IMR-90 (cell line): ENCODE measurements at regions not wholly inside any gene's neighbourhood (a gene's known extent, or its start where the extent isn't known, plus 50 kb on each side); places are given as distances from the start of the nearest gene placed in this dataset.

ENCODE experiments used
- ATAC-seq: fragments of 200-7000 bp; cut with Tn5 transposase; 2 replicates; pipeline ENCODE4 v1.9.1; 2020; ENCODE audit warnings: low read depth, mild to moderate bottlenecking, moderate library complexity
- BruUV-seq: library from RNA; stranded (reverse); fragments of 400-500 nt; replicated peaks from 2 replicates; lab custom pipeline; 2021; lab: Mats Ljungman, UMichigan
- CTCF ChIA-PET: fragments of 300-600 bp; formaldehyde crosslinking; extraction: SDS; loops from one replicate; lab custom pipeline; 2021; ENCODE audit warnings: antibody characterized with exemption; lab: Yijun Ruan, JAX
- POLR2A ChIA-PET: fragments of 300-600 bp; sonication (Branson Sonifier 250); formaldehyde crosslinking; loops from one replicate; lab custom pipeline; 2022; ENCODE audit warnings: antibody characterized with exemption; ENCODE audit not compliant: unreplicated experiment; lab: Charles Lee
- DNase-seq: peaks from one replicate; pipeline ENCODE4 v3.0.0; 2013
- H2AFZ ChIP-seq: replicated peaks from 2 replicates; pipeline ENCODE3; 2013; ENCODE audit warnings: low read length, mild to moderate bottlenecking; ENCODE audit not compliant: poor library complexity
- H2AK5ac ChIP-seq: 2 replicates; pipeline ENCODE4 v1.6.1; 2013; ENCODE audit warnings: low read depth, low read length, inconsistent platforms
- H2AK9ac ChIP-seq: replicated peaks from 2 replicates; pipeline ENCODE3; 2013; ENCODE audit warnings: mild to moderate bottlenecking, low read depth, low read length, moderate library complexity; ENCODE audit not compliant: poor library complexity
- H2BK120ac ChIP-seq: 2 replicates; pipeline ENCODE4 v1.6.1; 2013; ENCODE audit warnings: low read depth, low read length, inconsistent platforms
- H2BK15ac ChIP-seq: 3 replicates; pipeline ENCODE4 v1.6.1; 2013; ENCODE audit warnings: low read depth, low read length, inconsistent platforms
- H2BK20ac ChIP-seq: 2 replicates; pipeline ENCODE4 v1.6.1; 2013; ENCODE audit warnings: low read depth, mild to moderate bottlenecking, inconsistent platforms, low read length, moderate library complexity
- H2BK5ac ChIP-seq: 2 replicates; pipeline ENCODE4 v1.6.1; 2013; ENCODE audit warnings: mild to moderate bottlenecking, low read depth, low read length, inconsistent platforms; ENCODE audit not compliant: poor library complexity, severe bottlenecking
- H3K14ac ChIP-seq: replicated peaks from 2 replicates; pipeline ENCODE4 v1.6.1; 2013; ENCODE audit warnings: low read depth, low read length, inconsistent platforms
- H3K18ac ChIP-seq: 2 replicates; pipeline ENCODE4 v1.6.1; 2013; ENCODE audit warnings: low read depth, low read length, control low read depth
- H3K23ac ChIP-seq: 2 replicates; pipeline ENCODE4 v1.6.1; 2013; ENCODE audit warnings: low read depth, low read length, inconsistent platforms
- H3K27ac ChIP-seq: 2 replicates; pipeline ENCODE4 v1.5.1; 2013; ENCODE audit warnings: mild to moderate bottlenecking, control low read depth, low read length; ENCODE audit not compliant: insufficient read depth
- H3K27me3 ChIP-seq: 2 replicates; pipeline ENCODE4 v1.6.1; 2013; ENCODE audit warnings: low read length; ENCODE audit not compliant: control insufficient read depth, insufficient read depth
- H3K36me3 ChIP-seq: 2 replicates; pipeline ENCODE4 v1.6.1; 2013; ENCODE audit warnings: low read length, mixed read lengths; ENCODE audit not compliant: control insufficient read depth, insufficient read depth
- H3K4ac ChIP-seq: 2 replicates; pipeline ENCODE4 v1.6.1; 2013; ENCODE audit warnings: low read depth, low read length, inconsistent platforms
- H3K4me1 ChIP-seq: 2 replicates; pipeline ENCODE4 v1.6.1; 2013; ENCODE audit warnings: low read length, mixed read lengths; ENCODE audit not compliant: control insufficient read depth, insufficient read depth
- H3K4me2 ChIP-seq: 2 replicates; pipeline ENCODE4 v1.6.1; 2013; ENCODE audit warnings: low read depth, mild to moderate bottlenecking, control low read depth, low read length, moderate library complexity
- H3K4me3 ChIP-seq: 2 replicates; pipeline ENCODE4 v1.5.1; 2013; ENCODE audit warnings: low read depth, mild to moderate bottlenecking, control low read depth, low read length, moderate library complexity; ENCODE audit not compliant: insufficient read depth
- H3K56ac ChIP-seq: 2 replicates; pipeline ENCODE4 v1.6.1; 2013; ENCODE audit warnings: low read length, inconsistent platforms; ENCODE audit not compliant: insufficient read depth; ENCODE audit errors: extremely low read depth
- H3K79me1 ChIP-seq, 2 experiments: 2 replicates each; pipeline ENCODE4 v1.6.1; 2013; ENCODE audit warnings: low read length in 2 of 2, inconsistent platforms in 1 of 2, low read depth in 1 of 2
- H3K9ac ChIP-seq: 2 replicates; pipeline ENCODE4 v1.6.1; 2013; ENCODE audit warnings: low read depth, low read length, control low read depth
- H3K9me1 ChIP-seq: 2 replicates; pipeline ENCODE4 v1.6.1; 2013; ENCODE audit warnings: low read length, inconsistent platforms; ENCODE audit not compliant: insufficient read depth
- H3K9me3 ChIP-seq: 2 replicates; pipeline ENCODE4 v1.6.1; 2013; ENCODE audit warnings: low read length; ENCODE audit not compliant: control insufficient read depth, insufficient read depth
- H4K20me1 ChIP-seq: 2 replicates; pipeline ENCODE4 v1.6.1; 2013; ENCODE audit warnings: low read length, inconsistent platforms; ENCODE audit not compliant: insufficient read depth
- H4K5ac ChIP-seq: 2 replicates; pipeline ENCODE4 v1.6.1; 2013; ENCODE audit warnings: mild to moderate bottlenecking, low read depth, low read length, control low read depth
- H4K8ac ChIP-seq, 2 experiments: 2 replicates each; pipeline ENCODE4 v1.6.1; 2013; ENCODE audit warnings: low read depth in 2 of 2, low read length in 2 of 2, control low read depth in 1 of 2, inconsistent platforms in 1 of 2
- H4K91ac ChIP-seq: 2 replicates; pipeline ENCODE4 v1.6.1; 2013; ENCODE audit warnings: low read depth, low read length, inconsistent platforms; ENCODE audit not compliant: insufficient read depth
- BHLHE40 ChIP-seq: fragments of 150-350 bp; IDR thresholded peaks from 2 replicates; pipeline ENCODE4 v1.6.1; 2016; ENCODE audit warnings: mild to moderate bottlenecking, low read depth, low read length
- CHD1 ChIP-seq: IDR thresholded peaks from 2 replicates; pipeline ENCODE4 v1.6.1; 2012; ENCODE audit warnings: low read depth, low read length, improper control_type of control experiment
- FOS ChIP-seq: fragments of 150-350 bp; IDR thresholded peaks from 2 replicates; pipeline ENCODE4 v1.6.1; 2016; ENCODE audit warnings: low read depth, low read length
- NFE2L2 ChIP-seq: fragments of 150-350 bp; IDR thresholded peaks from 2 replicates; pipeline ENCODE4 v1.6.1; 2016; ENCODE audit warnings: low read depth, mild to moderate bottlenecking, low read length
- WGBS, 2 experiments: methylation state at CpG; one replicate each; pipeline versions ENCODE4 v1.1.5 to v1.1.7; 2013; ENCODE audit warnings: missing lambda C conversion rate in 2 of 2; ENCODE audit not compliant: insufficient read length in 1 of 2; ENCODE audit errors: extremely low coverage in 2 of 2; 5-methylcytosine and 5-hydroxymethylcytosine counted together
- dilution Hi-C: fragments of 300-500 bp; cut with HindIII; formaldehyde crosslinking; loops from one replicate; pipeline ENCODE4 v1.14.3; 2018; ENCODE audit warnings: low sequenced_read_pairs; ENCODE audit not compliant: unreplicated experiment
- in situ Hi-C: fragments of 300-500 bp; cut with MboI; formaldehyde crosslinking; loops from 3 replicates; pipeline ENCODE4 v1.14.3; 2019; ENCODE audit warnings: low sequenced_read_pairs, inconsistent platforms, mixed read lengths
- intact Hi-C: fragments of 100-400 bp; cut with micrococcal nuclease; formaldehyde crosslinking; loops from 2 replicates; pipeline ENCODE4 v1.10.0; 2022
- TF ChIP-seq, protein P1 (sequence below): fragments of 150-350 bp; IDR thresholded peaks from 2 replicates; pipeline ENCODE4 v1.6.1; 2016; ENCODE audit warnings: low read depth, mild to moderate bottlenecking, low read length, moderate library complexity, borderline replicate concordance
- TF ChIP-seq, protein P2 (sequence below): fragments of 150-350 bp; IDR thresholded peaks from 2 replicates; pipeline ENCODE4 v1.6.1; 2017; ENCODE audit warnings: mild to moderate bottlenecking, antibody characterized with exemption, low read length, low read depth

DNA sequence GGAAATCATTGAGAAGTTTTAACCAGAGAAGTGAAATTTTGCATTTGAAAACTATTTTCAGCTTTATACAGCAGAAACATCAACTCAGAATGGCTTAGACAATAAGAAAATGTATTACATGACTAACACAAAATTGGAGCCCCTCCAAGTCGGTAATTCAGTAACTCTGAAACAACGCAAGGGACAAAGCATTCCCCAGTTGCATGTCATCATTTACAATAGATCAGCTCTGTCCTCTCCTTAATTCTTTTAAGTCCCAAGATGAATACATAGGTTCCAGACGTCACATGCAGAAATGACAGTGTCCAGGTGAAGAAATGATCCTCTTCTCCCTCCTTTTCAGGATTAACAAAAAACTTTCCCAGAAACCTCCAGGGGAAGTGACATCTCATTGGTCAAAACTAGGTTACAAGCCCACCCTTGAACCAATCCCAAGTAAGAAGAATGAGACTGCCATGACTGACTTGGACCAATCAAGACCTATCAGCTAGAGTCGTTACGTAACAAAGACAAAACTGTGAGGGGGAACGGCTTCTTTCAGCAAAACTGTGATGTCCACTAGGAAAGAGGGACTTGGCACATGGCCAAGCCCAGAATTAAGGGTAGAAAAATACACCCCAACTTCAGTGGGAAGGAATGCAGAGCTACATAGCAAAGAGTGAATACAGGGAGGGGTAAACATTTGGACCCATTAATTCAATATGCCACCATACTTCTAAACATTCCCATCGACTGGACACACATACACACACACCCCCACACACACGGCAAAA lies 114.3 kb upstream of the PRNP start:
- H2BK15ac ChIP-seq: no peak overlapping the region
- no peak overlapping the region for H3K4me3 ChIP-seq
- H3K4ac ChIP-seq: no peak overlapping the region
- no peak overlapping the region for H3K9ac ChIP-seq
- H2BK120ac ChIP-seq: no peak overlapping the region
- no peak overlapping the region for H3K18ac ChIP-seq
- no peak overlapping the region for H2AFZ ChIP-seq
- no peaks in the 10 kb centered on the region for H4K20me1 ChIP-seq
- in situ Hi-C loops (no loop called here), intact Hi-C loops (no loop called here), dilution Hi-C loops (no loop called here)
- no peak overlapping the region for H4K5ac ChIP-seq
- ChIA-PET POLR2A (no interaction called here), CTCF (interaction anchor here (0.8 kb wide), 1 partner anchor 9 kb away, joined by 3 read pairs; no protein-coding TSS in a partner anchor)
- no peak overlapping the region for H2BK5ac ChIP-seq
- H3K23ac ChIP-seq: no peak overlapping the region
- H3K27me3 ChIP-seq: no peaks in the 10 kb centered on the region
- ATAC-seq (no peak), DNase-seq (peak; percentile 39)
- H3K4me1 ChIP-seq: peaks cover 2% of the 10 kb centered on the region; the same call in 1 of the 2 replicates
- H2AK5ac ChIP-seq: no peak overlapping the region
- no peaks in the 10 kb centered on the region for H3K9me3 ChIP-seq
- no peaks in the 10 kb centered on the region for H3K79me1 ChIP-seq
- no peak overlapping the region for H3K14ac ChIP-seq
- no peaks in the 10 kb centered on the region; the same call in 1 of the 2 replicates for H3K9me1 ChIP-seq
- TF ChIP-seq BHLHE40 (no peak), NFE2L2 (no peak), FOS (no peak), CHD1 (no peak)
- TF ChIP-seq, protein P1, sequence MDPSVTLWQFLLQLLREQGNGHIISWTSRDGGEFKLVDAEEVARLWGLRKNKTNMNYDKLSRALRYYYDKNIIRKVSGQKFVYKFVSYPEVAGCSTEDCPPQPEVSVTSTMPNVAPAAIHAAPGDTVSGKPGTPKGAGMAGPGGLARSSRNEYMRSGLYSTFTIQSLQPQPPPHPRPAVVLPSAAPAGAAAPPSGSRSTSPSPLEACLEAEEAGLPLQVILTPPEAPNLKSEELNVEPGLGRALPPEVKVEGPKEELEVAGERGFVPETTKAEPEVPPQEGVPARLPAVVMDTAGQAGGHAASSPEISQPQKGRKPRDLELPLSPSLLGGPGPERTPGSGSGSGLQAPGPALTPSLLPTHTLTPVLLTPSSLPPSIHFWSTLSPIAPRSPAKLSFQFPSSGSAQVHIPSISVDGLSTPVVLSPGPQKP: no peak
- TF ChIP-seq, protein P2, sequence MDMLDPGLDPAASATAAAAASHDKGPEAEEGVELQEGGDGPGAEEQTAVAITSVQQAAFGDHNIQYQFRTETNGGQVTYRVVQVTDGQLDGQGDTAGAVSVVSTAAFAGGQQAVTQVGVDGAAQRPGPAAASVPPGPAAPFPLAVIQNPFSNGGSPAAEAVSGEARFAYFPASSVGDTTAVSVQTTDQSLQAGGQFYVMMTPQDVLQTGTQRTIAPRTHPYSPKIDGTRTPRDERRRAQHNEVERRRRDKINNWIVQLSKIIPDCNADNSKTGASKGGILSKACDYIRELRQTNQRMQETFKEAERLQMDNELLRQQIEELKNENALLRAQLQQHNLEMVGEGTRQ: no peak
- no peak overlapping the region for H4K91ac ChIP-seq
- WGBS, 2 experiments: 77% methylated on average over 2 of the region's 8 CpGs; no CpG with 5 or more reads in 1 of the 2 experiments
- H2AK9ac ChIP-seq: peak overlapping the region; percentile 5
- no TSS peak for BruUV-seq
- no peak overlapping the region; a peak in 1 of 4 replicates for H4K8ac ChIP-seq
- no peak overlapping the region for H3K4me2 ChIP-seq
- no peak overlapping the region for H3K56ac ChIP-seq
- H3K27ac ChIP-seq: no peak overlapping the region
- H3K36me3 ChIP-seq: no peaks in the 10 kb centered on the region
- no peak overlapping the region; the same call in 1 of the 2 replicates for H2BK20ac ChIP-seq
